ENCODE measurements at regions not wholly inside any gene's neighbourhood (a gene's known extent, or its start where the extent isn't known, plus 50 kb on each side); places are given as distances from the start of the nearest gene placed in this dataset.
A peak's percentile ranks its signal among the peaks of the same experiment; 100 is the strongest.

DNA sequence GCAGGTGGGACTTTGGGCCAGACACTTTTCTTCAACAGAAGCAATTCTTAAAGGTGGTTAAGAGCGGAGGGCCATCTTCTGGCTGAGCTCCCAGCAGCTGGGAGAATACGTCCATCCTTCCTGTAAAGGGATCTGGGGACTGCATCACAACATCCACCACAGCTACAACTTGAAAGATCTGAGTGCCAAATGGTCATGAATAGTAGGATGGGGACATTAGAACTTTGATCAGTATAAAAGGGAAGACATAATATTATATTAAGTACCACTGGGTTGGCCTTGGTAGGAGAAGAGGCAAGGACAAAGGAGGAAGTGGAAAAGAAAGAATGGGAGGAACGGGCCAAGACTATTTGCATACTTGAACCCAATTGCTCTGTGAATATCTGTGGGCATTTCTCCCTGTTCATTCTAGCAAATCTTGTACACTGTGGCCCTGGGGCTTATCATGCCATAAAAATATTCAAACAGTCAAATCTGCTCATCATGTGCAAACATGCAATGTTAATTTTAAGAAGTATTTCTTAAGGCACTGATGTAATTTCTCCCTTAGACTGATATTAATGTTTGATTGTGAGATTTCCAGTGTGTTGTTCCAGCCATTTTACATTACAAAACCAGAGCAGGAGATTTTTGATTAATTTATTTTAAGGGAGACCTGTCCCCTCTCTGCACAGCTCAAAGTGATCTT lies 65.5 kb upstream of the CREB5 start:
- no peak for DNase-seq
- TF ChIP-seq, protein P1, sequence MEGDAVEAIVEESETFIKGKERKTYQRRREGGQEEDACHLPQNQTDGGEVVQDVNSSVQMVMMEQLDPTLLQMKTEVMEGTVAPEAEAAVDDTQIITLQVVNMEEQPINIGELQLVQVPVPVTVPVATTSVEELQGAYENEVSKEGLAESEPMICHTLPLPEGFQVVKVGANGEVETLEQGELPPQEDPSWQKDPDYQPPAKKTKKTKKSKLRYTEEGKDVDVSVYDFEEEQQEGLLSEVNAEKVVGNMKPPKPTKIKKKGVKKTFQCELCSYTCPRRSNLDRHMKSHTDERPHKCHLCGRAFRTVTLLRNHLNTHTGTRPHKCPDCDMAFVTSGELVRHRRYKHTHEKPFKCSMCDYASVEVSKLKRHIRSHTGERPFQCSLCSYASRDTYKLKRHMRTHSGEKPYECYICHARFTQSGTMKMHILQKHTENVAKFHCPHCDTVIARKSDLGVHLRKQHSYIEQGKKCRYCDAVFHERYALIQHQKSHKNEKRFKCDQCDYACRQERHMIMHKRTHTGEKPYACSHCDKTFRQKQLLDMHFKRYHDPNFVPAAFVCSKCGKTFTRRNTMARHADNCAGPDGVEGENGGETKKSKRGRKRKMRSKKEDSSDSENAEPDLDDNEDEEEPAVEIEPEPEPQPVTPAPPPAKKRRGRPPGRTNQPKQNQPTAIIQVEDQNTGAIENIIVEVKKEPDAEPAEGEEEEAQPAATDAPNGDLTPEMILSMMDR (IDR thresholded peaks at IDR 0.05; ENCODE audit: low read depth, low read length, missing control alignments) = no peak
- Histone ChIP-seq H3K27me3 (replicated peaks) (no peaks in the 10 kb centered on the region), H3K4me3 (ENCODE audit: low read depth, low read length) (no peak overlapping the region), H3K27ac (peak overlapping the region; percentile 18), H3K36me3 (replicated peaks) (no peaks in the 10 kb centered on the region)
- in situ Hi-C loops (cut with HindIII; ENCODE audit: low pct_ligation_motif_present, low sequenced_read_pairs) = no loop called here

DNA sequence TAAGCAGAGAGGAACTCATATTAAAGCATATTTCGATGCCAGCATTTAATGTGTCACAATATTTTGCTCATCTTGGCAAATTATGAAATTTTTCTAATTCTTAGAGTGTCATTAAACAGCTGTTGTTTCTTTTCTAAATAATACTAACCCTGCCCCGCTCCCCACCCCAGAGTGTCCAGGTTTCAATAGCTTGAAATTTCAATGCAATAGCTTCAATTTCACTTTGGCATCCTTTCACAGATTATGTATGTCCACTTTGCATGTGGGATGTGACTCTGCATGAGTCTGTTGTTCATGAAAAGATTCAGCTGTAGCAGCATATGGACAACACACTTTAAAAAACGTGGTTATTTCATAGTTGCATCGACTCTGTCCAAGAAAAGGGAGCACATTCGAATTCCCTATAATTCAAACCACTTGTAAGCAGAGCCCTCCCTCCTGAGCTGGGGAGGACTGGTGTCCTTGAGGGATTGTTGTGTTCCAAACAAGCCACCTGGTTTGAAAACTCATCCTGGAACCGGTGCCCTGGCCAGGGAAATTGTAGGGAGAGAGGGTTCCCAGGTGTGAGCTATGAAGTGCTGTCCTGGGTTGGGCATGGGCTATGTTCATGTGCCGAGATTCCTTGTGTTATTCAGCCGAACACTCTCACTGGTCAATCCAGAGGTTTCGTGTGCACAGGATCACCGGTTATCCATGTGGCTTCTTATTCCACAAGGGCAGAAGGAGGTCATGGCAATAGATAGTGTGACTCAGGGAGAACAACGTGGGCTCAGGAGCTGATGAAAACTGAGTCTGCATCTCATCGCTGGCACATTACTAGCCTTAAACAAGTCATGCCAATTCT lies 64.6 kb upstream of the CREB5 start:
- no peak overlapping the region for H3K27ac ChIP-seq
- H3K4me3 ChIP-seq (ENCODE audit: low read depth, low read length) = no peak overlapping the region
- no peaks in the 10 kb centered on the region for H3K27me3 ChIP-seq (replicated peaks)
- TF ChIP-seq, protein P1 (IDR thresholded peaks at IDR 0.05; ENCODE audit: low read depth, low read length, missing control alignments) = no peak
- DNase-seq = peak; percentile 23
- in situ Hi-C loops (cut with HindIII; ENCODE audit: low pct_ligation_motif_present, low sequenced_read_pairs) = no loop called here
- H3K36me3 ChIP-seq (replicated peaks) = no peaks in the 10 kb centered on the region

GRCh38 chr7:28348636-28349035 lies 63.7 kb upstream of the CREB5 start:
- H3K27ac ChIP-seq = no peak overlapping the region

DNA sequence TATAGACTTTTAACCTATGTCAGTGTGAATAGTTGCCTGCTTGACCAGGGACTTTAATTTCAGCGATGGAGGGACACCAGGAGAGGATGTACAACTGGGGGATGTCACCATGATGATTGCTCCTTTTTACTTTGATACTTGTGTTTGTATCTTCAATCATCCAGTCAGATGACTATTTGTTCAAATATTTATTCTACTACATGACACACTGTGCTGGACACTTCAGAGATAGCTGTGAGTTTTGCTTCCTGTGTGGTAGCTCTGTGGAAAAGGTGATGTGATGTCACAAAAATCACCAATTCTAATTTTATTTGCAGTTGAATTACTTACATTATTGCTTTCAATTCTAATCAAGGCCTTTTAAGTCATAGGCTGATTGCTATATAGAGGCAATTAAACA lies 62.7 kb upstream of the CREB5 start:
- Histone ChIP-seq H3K27ac (no peak overlapping the region), H3K27me3 (replicated peaks) (no peaks in the 10 kb centered on the region), H3K36me3 (replicated peaks) (no peaks in the 10 kb centered on the region), H3K4me3 (ENCODE audit: low read depth, low read length) (no peak overlapping the region)
- TF ChIP-seq, protein P1 (IDR thresholded peaks at IDR 0.05; ENCODE audit: low read depth, low read length, missing control alignments) = no peak
- in situ Hi-C loops (cut with HindIII; ENCODE audit: low pct_ligation_motif_present, low sequenced_read_pairs) = no loop called here
- peak; percentile 31 for DNase-seq

More at GRCh38 chr7:28348636-28349035, 63.7 kb upstream of the CREB5 start:
- H3K36me3 ChIP-seq (replicated peaks) = no peaks in the 10 kb centered on the region
- in situ Hi-C loops (cut with HindIII; ENCODE audit: low pct_ligation_motif_present, low sequenced_read_pairs) = no loop called here
- no peak for DNase-seq
- TF ChIP-seq, protein P1 (IDR thresholded peaks at IDR 0.05; ENCODE audit: low read depth, low read length, missing control alignments) = no peak
- H3K27me3 ChIP-seq (replicated peaks) = no peaks in the 10 kb centered on the region
- no peak overlapping the region for H3K4me3 ChIP-seq (ENCODE audit: low read depth, low read length)

DNA sequence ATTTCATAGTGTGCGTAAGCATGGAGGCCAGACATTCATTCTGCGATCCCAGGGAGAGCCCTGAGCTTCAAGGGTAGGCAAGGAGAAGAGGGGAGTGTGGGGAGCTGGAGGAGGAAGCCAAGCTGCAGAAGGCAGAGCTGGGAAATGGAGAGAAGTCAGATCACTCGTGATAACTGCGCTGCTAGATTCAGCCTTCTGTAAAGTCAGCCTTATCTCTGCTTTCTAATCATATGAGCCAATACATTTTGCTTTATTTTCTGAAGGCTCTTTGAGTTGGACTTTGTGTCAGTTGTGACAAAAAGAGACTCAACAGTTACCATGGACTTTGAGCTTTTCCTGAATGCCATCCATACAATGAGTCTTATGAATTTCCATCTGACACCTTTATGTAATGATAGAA lies 61.7 kb upstream of the CREB5 start:
- H3K27me3 ChIP-seq (replicated peaks) = no peaks in the 10 kb centered on the region
- in situ Hi-C loops (cut with HindIII; ENCODE audit: low pct_ligation_motif_present, low sequenced_read_pairs) = no loop called here
- H3K27ac ChIP-seq = no peak overlapping the region
- H3K4me3 ChIP-seq (ENCODE audit: low read depth, low read length) = no peak overlapping the region
- TF ChIP-seq, protein P1 (IDR thresholded peaks at IDR 0.05; ENCODE audit: low read depth, low read length, missing control alignments) = no peak
- no peaks in the 10 kb centered on the region for H3K36me3 ChIP-seq (replicated peaks)
- DNase-seq = no peak

Data from brain microvascular endothelial cell (primary cell).